ENCODE measurements at regions not wholly inside any gene's neighbourhood (a gene's known extent, or its start where the extent isn't known, plus 50 kb on each side); places are given as distances from the start of the nearest gene placed in this dataset.

- no peak for TF ChIP-seq FOSL2 (IDR thresholded peaks at IDR 0.05)
- TF ChIP-seq FOSL2 (CRISPR knock-in tag; IDR thresholded peaks at IDR 0.05), result no peak
These were observed 676.3 kb upstream of the GOT2 start (continued) for GRCh38 chr16:59410451-59410850.

- no peak for FAIRE-seq
- ChIA-PET CTCF (interaction anchor here (0.6 kb wide), 1 partner anchor 265 kb away, joined by 3 read pairs; no protein-coding TSS in a partner anchor), POLR2A (no interaction called here)
- no peak for ATAC-seq
- Histone ChIP-seq H3K4me2 (no peak overlapping the region), H3K27ac (no peak overlapping the region), H3K9me3 (0 out of 3 replicates have a peak, but pooled peaks cover 3% of the 10 kb centered on the region), H3K4me1 (peaks cover 5% of the 10 kb centered on the region; the same call in 2 of the 3 replicates), H3K4me3 (no peak overlapping the region)
- WGBS (ENCODE audit: missing lambda C conversion rate), result 72% methylated on average over 2 of the region's 2 CpGs
- TF ChIP-seq RCOR1 (IDR thresholded peaks at IDR 0.05; ENCODE audit: low read depth, low read length) (no peak), CTCF (IDR thresholded peaks at IDR 0.05) (no peak), HOXA7 (CRISPR knock-in tag; IDR thresholded peaks at IDR 0.05) (no peak), ZNF302 (CRISPR knock-in tag; IDR thresholded peaks at IDR 0.05) (no peak), PHF8 (IDR thresholded peaks at IDR 0.05; ENCODE audit: borderline replicate concordance, low read depth) (no peak), JUN (IDR thresholded peaks at IDR 0.05) (no peak), RNF2 (IDR thresholded peaks at IDR 0.05; ENCODE audit: borderline replicate concordance, low read depth) (no peak), NR3C1 (IDR thresholded peaks at IDR 0.05) (no peak), BCL3 (IDR thresholded peaks at IDR 0.05) (no peak), USF2 (IDR thresholded peaks at IDR 0.05) (no peak), CHD2 (IDR thresholded peaks at IDR 0.05; ENCODE audit: low read length, partially characterized antibody) (no peak), NPAS2 (CRISPR knock-in tag; IDR thresholded peaks at IDR 0.05; ENCODE audit: borderline replicate concordance) (no peak), REST (IDR thresholded peaks at IDR 0.05) (no peak)
- DNase-seq (ENCODE audit: low read depth in 1 of 2, low spot score in 1 of 2), result no peak
These were observed 671.7 kb upstream of the GOT2 start for GRCh38 chr16:59405802-59406201.

- Histone ChIP-seq H3K27ac (no peak overlapping the region), H3K9me3 (0 out of 3 replicates have a peak, but pooled peaks cover 3% of the 10 kb centered on the region), H3K4me3 (no peak overlapping the region), H3K4me1 (peaks cover 12% of the 10 kb centered on the region), H3K4me2 (no peak overlapping the region)
- no peak for ATAC-seq
- CTCF ChIA-PET, result no interaction called here
- WGBS (ENCODE audit: missing lambda C conversion rate), result 77% methylated on average over 2 of the region's 2 CpGs
- FAIRE-seq, result no peak
- POLR2A ChIA-PET, result no interaction called here
- DNase-seq (ENCODE audit: low read depth in 1 of 2, low spot score in 1 of 2), result no peak
- TF ChIP-seq ELK1 (IDR thresholded peaks at IDR 0.05; ENCODE audit: low read depth, low read length), result no peak
- no peak for TF ChIP-seq KDM1A (IDR thresholded peaks at IDR 0.05; ENCODE audit: low read depth)
- no peak for TF ChIP-seq BHLHE40 (IDR thresholded peaks at IDR 0.05; ENCODE audit: low read depth, low read length)
- no peak for TF ChIP-seq E2F6 (IDR thresholded peaks at IDR 0.05; ENCODE audit: borderline replicate concordance, low read depth)
- TF ChIP-seq RARB (CRISPR knock-in tag; IDR thresholded peaks at IDR 0.05), result no peak
- TF ChIP-seq NR3C1 (IDR thresholded peaks at IDR 0.05), result no peak
- no peak for TF ChIP-seq HEYL (CRISPR knock-in tag; IDR thresholded peaks at IDR 0.05)
- TF ChIP-seq CHD2 (IDR thresholded peaks at IDR 0.05; ENCODE audit: low read length, partially characterized antibody), result no peak
- no peak for TF ChIP-seq FOSL2 (IDR thresholded peaks at IDR 0.05)
- TF ChIP-seq FOSL2 (CRISPR knock-in tag; IDR thresholded peaks at IDR 0.05), result no peak
- no peak for TF ChIP-seq HES2 (IDR thresholded peaks at IDR 0.05)
- no peak for TF ChIP-seq MAX (IDR thresholded peaks at IDR 0.05)
These were observed 670.4 kb upstream of the GOT2 start for GRCh38 chr16:59404509-59404908.
